ENCODE measurements at regions not wholly inside any gene's neighbourhood (a gene's known extent, or its start where the extent isn't known, plus 50 kb on each side); places are given as distances from the start of the nearest gene placed in this dataset.

GRCh38 chr3:43195115-43195498, 89.2 kb upstream of the POMGNT2 start:
- Mint-ChIP-seq H3K36me3 (ENCODE audit: low read depth, unreplicated experiment) (no peaks in the 10 kb centered on the region), H3K9me3 (ENCODE audit: unreplicated experiment) (no peaks in the 10 kb centered on the region)

GRCh38 chr3:43194490-43195114, 88.7 kb upstream of the POMGNT2 start:
- Mint-ChIP-seq H3K9me3 (ENCODE audit: unreplicated experiment) (no peaks in the 10 kb centered on the region), H3K36me3 (ENCODE audit: low read depth, unreplicated experiment) (no peaks in the 10 kb centered on the region), H3K4me1 (ENCODE audit: unreplicated experiment) (peaks cover 30% of the 10 kb centered on the region), H3K27ac (ENCODE audit: unreplicated experiment) (no peak overlapping the region), H3K27me3 (ENCODE audit: unreplicated experiment) (peaks cover 1% of the 10 kb centered on the region), H3K4me3 (ENCODE audit: unreplicated experiment) (no peak overlapping the region)
- no peak for DNase-seq (ENCODE audit: low spot score)
- no peak for TF ChIP-seq CTCF (IDR thresholded peaks at IDR 0.05; ENCODE audit: unreplicated experiment)

More at GRCh38 chr3:43195115-43195498, 89.2 kb upstream of the POMGNT2 start:
- Mint-ChIP-seq H3K27ac (ENCODE audit: unreplicated experiment) (no peak overlapping the region), H3K27me3 (ENCODE audit: unreplicated experiment) (peaks cover 1% of the 10 kb centered on the region), H3K4me1 (ENCODE audit: unreplicated experiment) (peaks cover 30% of the 10 kb centered on the region), H3K4me3 (ENCODE audit: unreplicated experiment) (no peak overlapping the region)
- no peak for DNase-seq (ENCODE audit: low spot score)
- no peak for TF ChIP-seq CTCF (IDR thresholded peaks at IDR 0.05; ENCODE audit: unreplicated experiment)

- H3K27me3 Mint-ChIP-seq (ENCODE audit: unreplicated experiment), result peaks cover 3% of the 10 kb centered on the region
Measured at GRCh38 chr3:43194069-43194468, 88.2 kb upstream of the POMGNT2 start.

GRCh38 chr3:43192028-43192427, 86.1 kb upstream of the POMGNT2 start:
- no peaks in the 10 kb centered on the region for H3K36me3 Mint-ChIP-seq (ENCODE audit: low read depth, unreplicated experiment)
- no peaks in the 10 kb centered on the region for H3K9me3 Mint-ChIP-seq (ENCODE audit: unreplicated experiment)
- peaks cover 5% of the 10 kb centered on the region for H3K27me3 Mint-ChIP-seq (ENCODE audit: unreplicated experiment)
- H3K27ac Mint-ChIP-seq (ENCODE audit: unreplicated experiment), result peak overlapping the region; percentile 74
- H3K4me1 Mint-ChIP-seq (ENCODE audit: unreplicated experiment), result peaks cover 31% of the 10 kb centered on the region
- TF ChIP-seq CTCF (IDR thresholded peaks at IDR 0.05; ENCODE audit: unreplicated experiment), result no peak
- H3K4me3 Mint-ChIP-seq (ENCODE audit: unreplicated experiment), result peak overlapping the region; percentile 49
- DNase-seq (ENCODE audit: low spot score), result no peak

More at GRCh38 chr3:43194069-43194468, 88.2 kb upstream of the POMGNT2 start:
- Mint-ChIP-seq H3K9me3 (ENCODE audit: unreplicated experiment) (no peaks in the 10 kb centered on the region), H3K36me3 (ENCODE audit: low read depth, unreplicated experiment) (no peaks in the 10 kb centered on the region), H3K4me3 (ENCODE audit: unreplicated experiment) (no peak overlapping the region), H3K27ac (ENCODE audit: unreplicated experiment) (no peak overlapping the region), H3K4me1 (ENCODE audit: unreplicated experiment) (peaks cover 30% of the 10 kb centered on the region)
- DNase-seq (ENCODE audit: low spot score), result no peak
- no peak for TF ChIP-seq CTCF (IDR thresholded peaks at IDR 0.05; ENCODE audit: unreplicated experiment)

- H3K27me3 Mint-ChIP-seq (ENCODE audit: unreplicated experiment), result peaks cover 5% of the 10 kb centered on the region
- TF ChIP-seq CTCF (IDR thresholded peaks at IDR 0.05; ENCODE audit: unreplicated experiment), result no peak
Measured at GRCh38 chr3:43191116-43191515, 85.2 kb upstream of the POMGNT2 start.

More at GRCh38 chr3:43191116-43191515, 85.2 kb upstream of the POMGNT2 start:
- H3K9me3 Mint-ChIP-seq (ENCODE audit: unreplicated experiment), result no peaks in the 10 kb centered on the region
- no peak overlapping the region for H3K27ac Mint-ChIP-seq (ENCODE audit: unreplicated experiment)
- no peak overlapping the region for H3K4me3 Mint-ChIP-seq (ENCODE audit: unreplicated experiment)
- no peak for DNase-seq (ENCODE audit: low spot score)
- peaks cover 29% of the 10 kb centered on the region for H3K4me1 Mint-ChIP-seq (ENCODE audit: unreplicated experiment)
- no peaks in the 10 kb centered on the region for H3K36me3 Mint-ChIP-seq (ENCODE audit: low read depth, unreplicated experiment)
